NCI-H1092 (cell line): ENCODE measurements at regions not wholly inside any gene's neighbourhood (a gene's known extent, or its start where the extent isn't known, plus 50 kb on each side); places are given as distances from the start of the nearest gene placed in this dataset.

ENCODE experiments used
- DNase-seq: peaks from one replicate; lab custom pipeline; 2025; lab: John Stamatoyannopoulos, UW

GRCh38 chr12:91355150-91356006 lies 172.8 kb upstream of the DCN start:
- peak; percentile 43 for DNase-seq

DNA sequence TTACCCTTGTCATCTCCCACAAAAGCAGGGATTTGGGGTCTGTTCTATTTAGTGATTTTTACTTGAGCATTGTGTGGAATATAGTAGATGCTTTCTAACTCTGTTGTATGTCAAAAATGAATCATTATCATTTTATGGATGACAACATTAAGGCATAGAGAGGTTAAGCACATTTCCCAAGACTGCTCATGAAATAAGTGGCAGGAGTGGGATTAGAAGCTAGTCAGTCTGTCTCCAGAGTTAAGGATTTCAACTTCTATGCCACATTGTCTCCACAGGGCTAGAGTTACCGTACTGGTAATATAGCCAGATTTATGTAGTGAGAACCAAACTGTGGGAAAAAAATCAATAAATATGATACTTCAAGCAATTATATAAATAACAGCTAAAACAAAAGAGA lies 170.6 kb upstream of the DCN start:
- DNase-seq: no peak

- no peak for DNase-seq
Observed at GRCh38 chr12:91349476-91349875, 166.9 kb upstream of the DCN start.

- no peak for DNase-seq
Observed at GRCh38 chr12:91347481-91348214, 165.0 kb upstream of the DCN start.

DNA sequence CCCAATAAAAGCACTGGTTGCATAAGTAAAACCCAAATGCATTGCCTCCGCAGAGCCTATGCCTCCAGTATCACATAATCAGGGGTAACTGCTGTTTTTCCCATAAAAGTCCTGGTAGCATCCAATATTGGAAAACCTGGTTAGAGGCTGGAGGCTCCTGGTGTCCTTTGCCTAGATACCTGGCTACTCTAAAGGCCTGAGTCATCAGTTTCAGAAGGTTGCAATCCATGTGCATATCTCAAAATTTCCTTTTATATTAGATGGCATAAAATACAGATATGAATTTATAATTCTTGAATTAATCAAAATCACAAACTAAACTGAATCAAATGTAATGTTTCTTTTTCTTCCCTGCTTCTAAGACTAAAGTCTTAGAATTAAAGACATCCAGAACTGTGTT lies 164.2 kb upstream of the DCN start:
- DNase-seq: no peak

DNA sequence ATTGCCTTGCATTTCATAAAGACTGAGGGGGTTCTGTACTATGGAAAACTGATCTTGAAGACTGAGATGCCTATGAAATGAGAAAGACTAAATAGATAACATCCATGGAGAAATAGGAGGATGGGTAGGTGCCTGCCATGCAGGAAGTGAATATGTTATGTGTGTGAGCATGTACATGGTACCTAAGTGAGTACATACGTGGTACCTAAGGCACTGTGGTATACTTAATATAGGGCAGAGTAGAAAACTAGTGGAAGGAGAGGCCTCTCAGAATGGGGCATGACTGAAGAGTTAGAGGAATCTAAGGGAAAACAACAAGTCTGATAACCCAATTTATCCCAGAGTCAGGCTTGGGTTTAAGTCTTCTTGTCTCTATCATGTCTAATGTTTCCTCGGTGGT lies 161.8 kb upstream of the DCN start:
- DNase-seq: no peak

GRCh38 chr12:91343010-91343409 lies 160.4 kb upstream of the DCN start:
- no peak for DNase-seq

GRCh38 chr12:91339106-91339505 lies 156.5 kb upstream of the DCN start:
- no peak for DNase-seq

- no peak for DNase-seq
Observed at GRCh38 chr12:91335699-91336098, 153.1 kb upstream of the DCN start.

GRCh38 chr12:91333966-91334365 lies 151.3 kb upstream of the DCN start:
- DNase-seq: no peak

DNA sequence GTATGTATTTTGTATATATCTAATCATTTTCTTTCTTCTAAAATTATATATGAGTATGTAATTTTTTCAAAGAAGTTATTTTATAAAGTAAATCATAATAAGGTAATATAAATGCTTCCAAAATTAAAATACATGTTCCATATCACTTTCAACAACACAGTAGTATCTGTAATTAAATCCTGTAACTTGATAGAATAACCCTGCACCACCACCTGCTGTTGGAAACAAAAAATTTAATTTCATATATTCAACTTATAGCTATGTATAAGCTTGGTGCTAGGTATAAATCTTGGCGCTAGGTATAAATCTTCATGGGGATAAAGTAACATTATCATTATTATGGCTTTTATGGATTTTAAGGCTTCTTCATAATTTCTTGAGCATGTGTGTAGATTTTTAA lies 149.7 kb upstream of the DCN start:
- no peak for DNase-seq

- no peak for DNase-seq
Observed at GRCh38 chr12:91331371-91331770, 148.8 kb upstream of the DCN start.

- DNase-seq: no peak
Observed at GRCh38 chr12:91328451-91328850, 145.8 kb upstream of the DCN start.

DNA sequence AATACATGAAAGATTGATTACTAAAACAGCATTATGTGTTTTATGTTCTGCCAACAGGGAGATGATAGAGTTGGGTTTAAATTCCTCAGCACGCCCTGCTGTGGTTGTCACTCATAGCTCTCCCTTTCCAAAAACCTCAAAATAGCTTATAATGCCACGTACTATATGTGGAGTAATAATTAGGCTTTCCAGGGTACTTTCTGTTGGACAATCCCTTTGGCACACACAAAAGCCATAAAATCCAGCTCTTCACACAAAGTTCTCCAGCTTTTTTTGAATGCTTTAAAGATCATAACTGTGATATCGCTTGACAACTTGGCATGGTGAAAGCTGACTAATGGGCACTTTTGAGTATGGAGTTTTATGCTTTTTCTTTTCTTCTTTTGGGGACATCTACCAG lies 145.3 kb upstream of the DCN start:
- no peak for DNase-seq

DNA sequence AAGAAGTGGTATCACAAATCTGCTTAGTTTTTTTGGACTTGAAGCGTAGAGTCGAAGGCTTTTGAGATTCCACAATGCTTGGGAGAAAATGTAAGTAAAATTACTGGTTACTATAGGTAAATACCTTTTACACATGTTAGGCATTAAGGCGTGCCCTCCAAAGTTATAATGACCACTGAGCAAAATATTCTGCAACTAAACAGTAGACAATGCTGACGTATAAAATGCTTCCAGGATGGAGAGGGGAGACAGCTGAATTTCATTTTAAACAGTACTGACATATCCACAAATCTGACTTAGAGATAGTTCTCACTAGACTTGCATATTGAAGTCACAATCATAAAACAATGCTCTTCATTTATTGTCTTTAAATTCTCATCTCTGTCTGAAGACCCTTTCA lies 144.5 kb upstream of the DCN start:
- DNase-seq: no peak

- DNase-seq: peak; percentile 1
Observed at GRCh38 chr12:91326058-91327027, 143.7 kb upstream of the DCN start.

DNA sequence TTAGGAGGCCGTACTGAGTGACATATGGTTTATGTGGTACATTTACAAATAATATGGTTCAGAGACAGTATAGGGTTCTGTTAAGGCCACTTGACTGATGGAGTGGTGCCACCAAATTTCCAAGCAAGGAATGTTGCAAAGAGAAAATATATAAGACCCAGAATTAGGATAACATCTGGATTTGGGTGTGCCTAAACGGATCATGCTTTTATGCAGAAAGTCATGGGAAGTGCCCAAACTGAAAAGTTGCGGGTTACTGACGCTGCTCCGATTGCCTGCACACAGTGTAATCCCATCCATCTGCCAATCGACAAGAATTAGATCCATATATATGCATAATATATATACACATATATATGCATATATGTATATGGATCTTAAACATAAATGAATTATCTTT lies 138.4 kb upstream of the DCN start:
- no peak for DNase-seq

DNA sequence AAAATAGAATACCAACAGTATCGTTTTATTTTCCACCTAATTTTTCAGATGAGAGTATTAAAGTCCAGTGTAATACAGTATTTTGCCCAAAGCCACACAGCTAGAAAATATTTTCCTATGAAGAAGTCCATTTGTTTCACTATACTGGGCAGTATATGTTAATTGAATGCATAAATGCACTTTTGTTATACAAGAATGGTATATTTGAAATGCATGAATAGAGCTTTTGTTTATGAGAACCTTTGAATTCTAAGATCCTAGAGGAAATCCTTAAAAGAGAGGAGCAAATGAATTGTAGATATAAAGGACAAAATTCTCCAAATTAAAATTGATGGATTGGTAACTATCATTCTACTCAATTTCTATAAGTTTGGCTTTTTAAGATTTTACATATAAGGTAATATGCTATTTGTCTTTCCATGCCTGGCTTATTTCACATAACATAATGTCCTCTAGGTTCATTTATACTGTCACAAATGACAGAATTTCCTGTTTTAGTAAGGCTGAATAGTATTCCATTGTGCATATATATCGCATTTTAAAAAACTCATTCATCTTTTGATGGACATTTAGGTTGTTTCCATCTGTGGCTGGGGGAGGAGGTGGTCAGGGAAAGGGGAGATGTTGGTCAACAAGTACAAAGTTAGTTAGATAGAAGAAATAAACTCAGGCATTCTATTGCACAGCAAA lies 136.6 kb upstream of the DCN start:
- no peak for DNase-seq

DNA sequence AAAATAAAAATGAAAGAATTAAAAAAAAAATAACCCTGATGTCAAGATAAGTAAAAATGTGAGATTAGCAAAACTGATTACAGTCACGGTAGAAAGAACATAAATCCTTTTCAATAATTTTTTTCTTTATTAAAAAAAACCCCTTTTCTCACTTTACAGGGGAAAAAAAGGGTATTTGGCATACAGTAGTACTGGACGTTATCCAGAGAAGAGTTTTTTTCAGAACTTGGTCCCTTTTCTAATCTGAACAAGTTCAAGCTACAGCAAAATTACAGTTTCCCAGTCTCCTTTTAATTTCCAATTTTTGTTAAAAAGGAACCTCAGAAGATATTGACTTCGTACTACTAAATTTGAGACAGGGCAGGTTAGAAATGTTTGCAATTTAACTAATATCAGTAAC lies 134.7 kb upstream of the DCN start:
- DNase-seq: no peak

GRCh38 chr12:91316907-91317269 lies 134.3 kb upstream of the DCN start:
- no peak for DNase-seq

DNA sequence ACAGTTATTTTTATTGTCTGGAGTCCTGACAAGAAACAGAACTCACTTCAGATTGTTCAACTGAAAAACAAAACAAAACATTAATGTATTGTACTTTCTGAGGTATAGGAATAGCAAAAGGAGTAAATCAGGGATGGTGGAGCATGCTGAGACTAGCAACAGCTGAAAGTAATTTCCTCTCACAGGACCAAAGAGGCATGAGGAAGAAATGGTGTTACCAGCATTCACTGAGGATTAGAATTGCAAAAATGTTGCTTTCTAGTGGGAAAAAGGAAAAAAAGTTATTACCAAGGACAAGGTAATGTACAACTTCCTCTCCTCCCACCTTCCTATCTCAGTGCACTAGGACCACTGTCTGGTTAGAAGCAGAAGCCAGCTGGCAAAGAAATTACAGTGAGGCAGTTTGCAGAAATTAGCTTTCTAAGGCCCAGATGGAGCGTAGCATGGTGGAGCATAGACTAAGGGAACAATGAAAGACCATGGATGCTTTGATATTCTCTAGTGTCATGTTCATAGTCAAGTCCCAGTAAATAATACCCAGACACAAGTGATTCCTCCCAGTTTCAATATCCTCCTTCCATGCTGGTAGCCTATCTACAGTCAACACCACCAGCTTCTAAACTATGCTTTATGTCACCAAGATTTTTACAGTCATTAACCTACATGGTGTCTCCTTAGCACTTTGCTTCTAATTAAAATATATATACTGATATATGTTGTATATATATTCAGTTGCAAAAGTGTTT lies 133.7 kb upstream of the DCN start:
- DNase-seq: no peak
